GM18951 (cell line): ENCODE measurements at regions not wholly inside any gene's neighbourhood (a gene's known extent, or its start where the extent isn't known, plus 50 kb on each side); places are given as distances from the start of the nearest gene placed in this dataset.

Source experiments
- POLR2A ChIP-seq: IDR thresholded peaks from 4 replicates; pipeline ENCODE4 v1.6.1; 2011; ENCODE audit warnings: mild to moderate bottlenecking; ENCODE audit not compliant: insufficient read length, insufficient read depth; ENCODE audit errors: extremely low read depth
- in situ Hi-C: fragments of 300-500 bp; cut with MboI; formaldehyde crosslinking; loops from one replicate; pipeline ENCODE4 v1.12.0; 2022; ENCODE audit warnings: low sequenced_read_pairs, mixed read lengths, inconsistent platforms; ENCODE audit not compliant: unreplicated experiment

DNA sequence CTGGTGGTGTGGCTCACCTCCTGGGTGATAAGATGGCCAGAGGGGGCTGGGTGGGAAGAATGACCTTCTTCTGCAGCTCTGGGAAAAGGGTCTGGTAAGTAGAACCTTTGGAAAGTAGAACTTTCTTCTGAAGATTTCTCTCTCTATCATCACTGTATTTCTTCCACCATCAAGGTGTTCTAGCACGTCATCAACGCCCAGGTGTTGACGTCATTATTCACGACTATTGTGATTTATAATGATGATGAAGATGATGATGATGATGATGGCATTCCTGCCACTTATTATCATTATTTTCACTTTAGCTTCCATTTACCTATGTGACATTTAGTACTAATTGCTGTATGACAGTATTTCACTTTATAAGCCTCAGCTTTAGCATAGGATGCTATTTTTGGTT is 525.6 kb upstream of the ADARB2 start:
- no peak for TF ChIP-seq POLR2A
- in situ Hi-C loops = no loop called here

DNA sequence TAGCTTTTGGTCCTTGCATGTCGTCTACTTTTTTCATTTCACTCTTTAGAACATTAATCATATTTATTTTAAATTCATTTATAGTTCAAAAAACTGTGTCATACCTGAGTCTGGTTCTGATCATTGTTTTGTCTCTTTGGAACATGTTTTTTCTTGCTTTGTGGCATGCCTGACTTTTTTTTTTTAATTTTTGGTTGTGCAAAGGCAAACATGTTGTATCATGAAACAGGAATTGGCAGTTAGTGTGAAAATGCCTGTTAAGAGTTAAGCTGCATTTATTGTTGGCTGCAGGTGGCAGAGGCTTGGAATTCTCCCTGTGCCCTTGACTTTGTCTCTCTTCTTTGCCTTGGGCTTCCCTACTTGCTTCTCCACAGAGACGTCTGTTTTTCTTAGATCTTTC is 525.0 kb upstream of the ADARB2 start:
- in situ Hi-C loops = no loop called here
- TF ChIP-seq POLR2A = no peak

DNA sequence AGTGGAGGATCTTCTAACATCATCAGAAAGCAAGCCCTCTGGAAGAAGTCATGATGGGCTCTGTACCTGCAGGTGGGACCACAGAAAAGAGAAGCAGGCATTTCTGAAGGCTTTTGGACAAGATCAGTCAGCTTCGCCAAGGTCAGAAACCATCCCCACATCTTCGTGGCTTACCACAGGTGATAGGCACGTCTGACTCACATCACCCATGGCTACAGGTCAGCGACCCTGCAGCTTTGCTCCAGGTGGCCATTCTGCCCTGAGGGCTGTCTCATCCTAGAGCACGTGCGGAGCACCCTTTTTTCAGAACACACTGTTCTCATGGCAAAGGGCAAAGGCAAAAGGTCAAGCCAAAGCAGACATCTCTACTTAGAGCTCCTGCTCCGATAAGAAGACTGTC is 518.9 kb upstream of the ADARB2 start:
- in situ Hi-C loops = no loop called here
- TF ChIP-seq POLR2A = no peak

DNA sequence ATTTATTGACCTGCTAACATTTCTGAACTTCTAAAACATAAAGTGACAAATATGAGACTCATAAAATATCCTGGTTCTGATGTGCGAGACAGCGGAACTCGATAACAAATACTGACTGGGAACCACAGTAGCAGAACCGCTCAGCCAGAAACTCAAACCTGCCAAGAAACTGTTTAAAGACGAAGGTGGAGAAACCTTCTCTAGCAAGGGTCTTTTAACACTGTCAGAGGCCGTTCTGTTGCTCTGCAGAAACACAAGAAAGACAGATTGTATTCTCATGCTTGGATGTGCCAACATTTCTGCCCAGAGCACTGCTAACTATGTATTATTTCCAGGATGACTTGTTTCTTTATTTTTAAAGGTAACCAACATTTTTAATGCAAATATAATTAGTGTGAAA is 514.8 kb upstream of the ADARB2 start:
- in situ Hi-C loops = no loop called here
- TF ChIP-seq POLR2A = no peak

GRCh38 chr10:2251631-2252030 is 514.3 kb upstream of the ADARB2 start:
- in situ Hi-C loops = no loop called here

DNA sequence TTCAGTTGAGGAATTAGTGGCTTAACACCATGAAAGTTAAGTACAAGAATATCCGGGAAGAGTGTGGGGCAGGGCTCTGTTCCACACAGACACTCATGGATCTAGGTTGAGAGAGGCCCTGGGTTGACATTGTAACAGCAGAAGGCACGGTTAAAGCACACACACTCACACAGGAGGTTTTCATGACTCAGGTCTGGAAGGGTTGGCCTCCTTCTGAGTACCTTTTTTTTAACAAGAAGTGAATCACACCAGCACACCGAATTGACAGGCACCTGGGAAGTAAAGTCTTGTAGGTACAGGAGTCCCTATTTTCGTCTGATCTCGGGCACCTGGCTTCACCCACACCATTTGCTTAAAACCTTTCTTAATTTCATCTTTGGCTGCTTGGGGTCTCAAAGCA is 509.4 kb upstream of the ADARB2 start:
- in situ Hi-C loops = no loop called here
- TF ChIP-seq POLR2A = no peak

More at GRCh38 chr10:2251631-2252030, 514.3 kb upstream of the ADARB2 start:
- no peak for TF ChIP-seq POLR2A

GRCh38 chr10:2245580-2245979 is 508.3 kb upstream of the ADARB2 start:
- TF ChIP-seq POLR2A = no peak
- in situ Hi-C loops = no loop called here

- in situ Hi-C loops = no loop called here
- no peak for TF ChIP-seq POLR2A
Measured at GRCh38 chr10:2244471-2244870, 507.1 kb upstream of the ADARB2 start.

DNA sequence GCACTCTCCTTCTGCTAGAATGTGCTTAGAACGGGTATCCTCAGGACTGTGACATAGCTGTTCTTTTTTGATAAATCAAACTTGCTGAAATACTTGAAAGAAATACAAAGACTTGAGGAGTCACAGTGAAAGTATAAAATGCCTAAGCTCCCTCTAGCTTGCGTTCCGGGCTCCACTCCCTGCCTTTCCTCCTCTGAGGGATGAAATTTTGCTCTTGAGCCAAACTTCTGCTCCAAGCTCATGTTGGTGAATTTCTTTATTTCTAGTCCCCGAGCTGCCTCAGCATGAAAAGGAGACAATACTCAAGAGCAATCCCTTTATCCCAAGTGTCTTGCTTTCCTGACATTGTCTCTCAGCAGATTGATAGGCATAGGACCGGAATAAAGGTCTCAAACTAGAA is 499.6 kb upstream of the ADARB2 start:
- in situ Hi-C loops = no loop called here

DNA sequence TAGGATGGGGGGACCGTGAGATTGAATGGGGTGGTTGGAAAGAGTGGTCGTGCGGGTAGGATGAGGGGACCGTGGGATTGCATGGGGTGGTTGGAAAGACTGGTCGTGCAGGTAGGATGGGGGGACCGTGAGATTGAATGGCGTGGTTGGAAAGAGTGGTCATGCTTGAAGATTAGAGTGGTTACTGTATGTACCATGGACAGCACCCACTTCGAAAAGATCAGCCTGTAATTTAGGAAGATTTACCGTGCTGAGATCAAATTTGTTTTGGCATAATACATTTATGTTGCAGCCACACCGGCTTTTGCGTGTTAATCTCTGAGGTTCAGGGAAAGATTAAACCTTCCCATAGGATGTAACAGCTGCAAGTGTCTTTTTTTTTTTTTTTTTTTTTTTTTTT is 495.2 kb upstream of the ADARB2 start:
- in situ Hi-C loops = no loop called here
- TF ChIP-seq POLR2A = no peak

More for the DNA sequence above, 499.6 kb upstream of the ADARB2 start:
- no peak for TF ChIP-seq POLR2A

- no peak for TF ChIP-seq POLR2A
- in situ Hi-C loops = no loop called here
Measured at GRCh38 chr10:2230478-2230877, 493.2 kb upstream of the ADARB2 start.

DNA sequence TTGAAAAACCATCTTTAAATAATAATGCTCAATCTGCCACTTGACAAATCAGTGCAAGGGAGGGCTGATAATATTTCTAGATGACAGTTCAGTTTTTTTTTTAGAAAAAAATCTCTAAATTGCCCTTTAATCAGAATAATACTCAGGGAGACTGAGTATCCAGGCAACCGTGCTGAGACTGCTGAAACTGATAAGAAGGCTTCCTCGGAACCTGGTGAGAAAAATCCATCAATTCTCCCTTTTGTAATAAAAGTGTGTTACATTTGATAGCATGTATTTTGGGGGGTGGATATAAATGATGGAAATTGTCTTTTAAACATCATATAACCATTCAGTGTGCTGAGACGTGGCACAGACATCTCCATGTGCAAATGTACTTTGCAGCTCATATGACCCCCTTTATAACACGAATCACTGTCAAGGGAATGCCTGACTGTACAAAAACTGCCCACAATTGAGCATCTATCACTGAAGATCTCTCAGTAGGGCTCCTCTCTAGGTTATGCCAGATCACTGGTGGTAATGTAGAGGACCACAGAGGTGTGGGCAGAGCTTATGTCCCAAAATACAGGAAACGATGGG is 491.1 kb upstream of the ADARB2 start:
- TF ChIP-seq POLR2A = no peak
- in situ Hi-C loops = no loop called here

- in situ Hi-C loops = no loop called here
Measured at GRCh38 chr10:2225609-2226008, 488.3 kb upstream of the ADARB2 start.

DNA sequence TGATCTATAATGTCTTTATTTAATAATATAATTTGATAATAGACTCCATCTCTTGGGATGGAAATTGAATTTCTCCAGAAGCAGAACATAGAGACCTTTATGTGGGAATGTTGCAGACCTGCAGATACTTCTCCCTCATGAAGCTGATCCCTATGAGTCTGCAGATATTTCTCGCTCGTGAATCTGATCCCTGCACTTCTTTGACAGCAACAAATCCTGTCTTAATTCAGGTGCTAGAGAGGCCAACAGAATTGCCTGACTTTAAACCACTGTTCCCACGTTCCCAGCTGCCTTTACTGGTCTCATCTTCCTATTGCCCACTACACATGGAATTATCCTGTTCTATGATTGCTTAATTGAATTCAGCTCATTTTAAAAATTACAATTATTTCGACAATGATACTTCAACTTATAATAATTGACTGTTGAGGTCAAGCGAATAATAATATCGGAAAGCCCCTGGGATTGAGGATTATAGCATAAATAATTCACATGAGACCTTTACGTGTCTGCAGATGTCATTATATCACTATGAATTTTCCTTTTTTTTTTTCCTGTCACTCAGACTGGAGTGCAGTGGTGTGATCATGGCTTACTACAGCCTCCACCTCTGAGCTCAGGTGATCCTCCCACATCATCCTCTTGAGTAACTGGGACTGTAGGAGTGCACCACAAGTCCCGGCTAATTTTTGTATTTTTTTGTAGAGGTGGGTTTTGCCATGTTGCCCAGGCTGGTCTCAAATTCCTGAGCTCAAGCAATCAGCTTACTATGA is 486.4 kb upstream of the ADARB2 start:
- in situ Hi-C loops = no loop called here

More at GRCh38 chr10:2225609-2226008, 488.3 kb upstream of the ADARB2 start:
- no peak for TF ChIP-seq POLR2A

More for the DNA sequence above, 486.4 kb upstream of the ADARB2 start:
- no peak for TF ChIP-seq POLR2A
